GM18873 (cell line): ENCODE measurements at regions not wholly inside any gene's neighbourhood (a gene's known extent, or its start where the extent isn't known, plus 50 kb on each side); places are given as distances from the start of the nearest gene placed in this dataset.

ENCODE experiments used
- ATAC-seq: cut with Tn5 transposase; IDR thresholded peaks from one replicate; pipeline ENCODE4 v1.9.1; 2021; ENCODE audit warnings: mild to moderate bottlenecking, moderate library complexity, moderate number of reproducible peaks; ENCODE audit not compliant: unreplicated experiment, low FRiP score

GRCh38 chr13:30009411-30009810 lies 159.0 kb upstream of the UBL3 start:
- no peak for ATAC-seq

- ATAC-seq = no peak
Measured at GRCh38 chr13:30006246-30006645, 155.8 kb upstream of the UBL3 start.

DNA sequence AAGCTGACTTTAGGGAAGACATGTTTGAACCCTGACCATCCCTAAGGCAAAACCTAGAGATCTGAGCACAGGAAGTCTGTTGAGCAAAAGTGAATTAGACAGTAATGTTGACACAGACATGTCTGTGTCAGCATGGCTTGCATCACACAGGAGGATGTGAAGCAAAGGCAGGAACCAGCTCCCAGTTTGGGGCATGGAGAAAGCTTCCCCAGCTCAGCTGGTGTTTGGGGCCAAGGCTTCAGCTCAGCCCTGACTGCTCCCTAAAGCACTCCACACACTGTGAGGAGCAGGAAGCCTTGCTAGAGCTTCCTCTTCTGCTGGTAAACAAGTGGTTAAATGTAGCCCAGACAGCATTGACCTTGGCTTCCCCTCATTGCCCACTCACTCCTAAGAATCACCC lies 153.8 kb upstream of the UBL3 start:
- no peak for ATAC-seq

DNA sequence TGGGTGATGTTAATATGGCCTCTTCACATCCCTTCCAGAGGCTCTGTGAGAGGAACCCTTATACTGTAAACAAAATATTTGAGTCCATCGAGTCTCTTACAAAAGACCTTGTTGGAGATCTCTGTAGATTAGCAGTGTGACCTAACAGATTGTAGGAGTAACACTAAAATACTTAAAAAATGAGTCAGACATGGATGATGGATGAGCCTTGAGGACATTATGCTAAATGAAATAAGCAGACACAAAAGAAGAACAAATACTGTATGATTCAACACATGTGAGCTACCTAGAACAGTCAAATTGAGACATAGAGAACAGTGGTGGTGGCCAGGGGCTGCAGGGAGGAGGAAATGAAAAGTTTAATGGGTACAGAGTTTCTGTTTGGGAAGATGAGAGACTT lies 152.2 kb upstream of the UBL3 start:
- ATAC-seq = no peak

DNA sequence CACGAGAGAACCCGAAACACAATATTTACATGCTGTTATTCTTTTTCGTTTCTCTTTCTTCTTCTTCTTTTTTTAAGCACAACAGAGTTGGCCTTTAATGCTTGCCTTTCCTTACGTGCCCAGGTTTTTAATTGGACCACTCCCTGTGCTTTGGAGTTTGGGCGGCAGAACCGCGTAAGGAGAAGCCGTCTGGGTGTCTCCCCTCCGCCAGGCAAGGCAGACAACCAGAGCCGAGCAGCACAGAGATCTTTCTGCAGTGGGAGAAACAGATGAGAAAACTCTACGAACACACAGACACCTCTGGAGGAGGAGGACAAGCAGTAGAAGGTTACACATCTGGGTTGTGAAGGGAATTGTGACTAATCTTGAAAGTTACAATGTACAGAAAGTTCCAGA lies 150.0 kb upstream of the UBL3 start:
- ATAC-seq = no peak

GRCh38 chr13:29999492-30000369 lies 149.3 kb upstream of the UBL3 start:
- no peak for ATAC-seq

GRCh38 chr13:29996316-29996715 lies 145.9 kb upstream of the UBL3 start:
- ATAC-seq = no peak

DNA sequence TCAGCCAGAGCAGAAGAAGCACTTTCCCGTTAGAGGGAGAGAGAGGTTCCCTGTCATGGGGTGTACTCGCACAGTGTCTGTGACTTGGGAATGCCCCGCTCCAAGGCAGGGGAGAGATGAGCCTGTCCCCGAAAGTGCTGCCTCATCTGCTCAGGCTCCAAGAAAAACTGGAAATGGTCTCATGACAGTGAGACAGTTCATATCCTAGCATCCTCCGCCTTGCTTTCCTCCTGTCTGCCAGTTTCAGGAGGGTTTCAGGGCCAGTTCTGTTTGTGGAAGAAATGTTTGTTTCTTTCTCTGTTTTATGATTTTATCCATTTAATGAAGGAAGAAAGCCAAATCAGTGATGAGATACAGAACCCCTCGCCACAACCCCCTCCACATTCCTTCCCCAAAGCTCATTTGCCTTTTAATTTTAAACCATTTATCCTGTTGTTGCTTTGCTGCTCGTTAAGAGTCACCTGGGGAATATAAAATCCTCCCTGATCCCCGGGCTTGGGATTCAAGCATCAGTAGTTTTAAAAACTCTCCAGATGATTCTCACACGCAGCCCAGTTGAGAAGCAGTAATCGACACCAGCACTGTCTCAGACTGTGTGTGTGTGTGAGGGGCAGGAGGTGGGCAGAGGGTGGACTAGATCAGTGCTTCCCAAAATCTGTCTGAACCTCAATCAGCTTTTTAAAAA lies 144.6 kb upstream of the UBL3 start:
- ATAC-seq = no peak

DNA sequence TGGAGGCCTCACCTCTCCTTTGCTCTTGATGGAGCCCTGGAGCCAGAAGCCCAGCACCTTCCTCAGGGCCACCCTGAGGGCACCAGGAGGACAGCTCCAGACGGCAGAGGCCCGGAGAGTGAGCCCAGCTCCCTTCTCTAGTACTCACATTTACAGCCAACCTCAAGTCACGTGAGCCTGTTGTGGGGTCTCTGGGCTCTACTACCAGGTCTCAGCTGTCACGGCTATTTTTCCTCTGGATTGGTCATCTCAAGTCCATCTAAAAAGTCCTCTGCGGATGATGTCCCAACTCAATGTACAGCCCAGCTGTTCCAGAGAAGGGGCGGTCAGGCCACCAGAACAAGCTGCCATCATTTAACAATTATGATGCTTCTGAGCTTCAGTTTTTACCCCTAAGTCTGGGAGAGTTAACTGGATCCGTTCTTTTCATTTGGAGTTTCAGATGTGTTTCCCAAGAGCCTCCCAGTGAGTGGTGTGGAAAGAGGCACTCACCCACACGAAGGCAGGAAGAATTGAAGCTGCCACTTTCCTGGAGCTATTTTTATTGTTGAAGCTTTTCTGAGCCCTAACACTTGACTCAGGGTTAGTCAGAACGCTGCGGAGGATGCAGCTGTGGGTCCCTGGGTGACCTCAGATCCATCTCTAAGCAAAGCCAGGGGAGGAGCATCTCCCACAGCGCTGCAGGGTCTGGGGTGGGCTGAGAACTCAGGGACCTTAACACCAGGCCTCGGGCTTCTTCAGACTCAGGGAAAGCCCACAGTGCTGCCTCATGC lies 143.5 kb upstream of the UBL3 start:
- ATAC-seq = no peak

DNA sequence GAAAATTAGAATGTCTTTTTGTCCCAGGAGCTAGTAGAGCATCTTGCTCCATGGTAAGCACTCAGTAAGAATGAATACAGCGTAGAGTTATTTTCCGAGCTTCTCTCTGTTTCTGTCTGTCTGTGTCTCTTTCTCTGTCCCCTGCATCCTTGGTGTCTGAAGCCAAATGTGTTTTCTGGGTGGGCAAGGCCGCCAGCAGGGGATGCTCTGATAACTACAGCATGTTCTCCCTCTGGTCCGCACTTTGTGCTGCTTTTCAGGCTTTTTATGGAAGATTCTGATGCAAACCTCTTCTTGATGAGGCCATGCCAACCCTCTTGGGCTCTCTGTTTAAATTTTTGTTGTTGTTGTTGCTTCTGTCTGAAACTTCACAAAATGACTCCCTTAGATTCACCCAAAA lies 142.8 kb upstream of the UBL3 start:
- ATAC-seq = no peak

- ATAC-seq = no peak
Measured at GRCh38 chr13:29991343-29991742, 140.9 kb upstream of the UBL3 start.

- ATAC-seq = no peak
Measured at GRCh38 chr13:29987340-29987739, 136.9 kb upstream of the UBL3 start.

DNA sequence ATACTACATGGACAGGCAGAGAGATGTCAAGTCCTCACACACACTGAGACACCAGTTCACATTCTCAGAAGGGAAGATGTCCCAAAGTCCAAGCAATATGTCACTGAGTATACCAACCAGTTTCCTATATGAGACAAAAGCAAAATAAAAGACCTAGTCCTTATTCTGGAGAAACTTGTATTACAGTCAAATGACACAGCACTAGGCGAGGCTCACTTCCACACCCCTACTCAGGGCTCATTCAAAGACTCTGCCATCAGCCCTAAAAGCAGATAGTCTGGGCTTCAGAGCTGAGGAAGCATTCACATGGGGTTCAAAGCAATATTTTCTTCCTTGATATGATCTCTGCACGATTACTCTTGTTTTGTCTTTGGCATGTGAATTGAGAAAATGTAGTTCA lies 129.9 kb upstream of the UBL3 start:
- no peak for ATAC-seq

DNA sequence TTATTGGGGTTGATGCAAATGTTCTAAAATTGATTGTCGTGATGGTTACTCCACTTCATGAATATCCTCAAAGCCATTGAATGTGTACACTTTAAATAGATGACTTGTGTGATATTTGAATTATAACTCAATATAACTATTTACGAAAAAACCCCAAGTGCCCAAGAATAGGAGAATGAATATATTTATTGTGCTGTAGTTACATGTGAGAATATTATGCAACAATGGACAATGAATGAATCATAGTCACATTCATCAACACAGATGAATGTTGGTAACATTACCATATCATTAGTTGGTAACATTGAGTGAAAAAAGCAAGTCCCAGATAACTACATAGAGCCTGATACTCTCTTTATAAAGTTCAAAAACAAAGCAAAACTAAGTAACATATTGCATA lies 127.8 kb upstream of the UBL3 start:
- ATAC-seq = no peak

- ATAC-seq = no peak
Measured at GRCh38 chr13:29977476-29978120, 127.2 kb upstream of the UBL3 start.

DNA sequence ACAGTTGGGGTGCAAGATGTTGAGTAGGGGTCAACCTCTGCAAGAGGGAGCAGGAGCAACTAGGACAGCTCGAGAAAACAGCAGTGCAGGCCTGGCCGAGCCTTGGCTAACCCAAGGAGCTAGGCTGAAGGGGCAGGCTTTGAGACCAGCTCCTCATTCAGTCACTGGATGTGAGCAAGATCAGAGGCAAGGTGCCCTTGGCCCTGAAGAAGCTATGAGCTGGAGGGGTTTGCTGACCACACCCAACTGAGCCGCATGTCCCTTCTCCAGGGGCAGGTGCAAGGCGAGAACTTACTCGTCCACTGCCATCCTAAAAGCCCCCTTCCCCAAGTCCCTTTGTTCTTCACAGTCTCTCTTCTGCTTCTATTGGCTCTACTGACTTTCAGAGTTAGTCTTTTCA lies 126.1 kb upstream of the UBL3 start:
- ATAC-seq = no peak

DNA sequence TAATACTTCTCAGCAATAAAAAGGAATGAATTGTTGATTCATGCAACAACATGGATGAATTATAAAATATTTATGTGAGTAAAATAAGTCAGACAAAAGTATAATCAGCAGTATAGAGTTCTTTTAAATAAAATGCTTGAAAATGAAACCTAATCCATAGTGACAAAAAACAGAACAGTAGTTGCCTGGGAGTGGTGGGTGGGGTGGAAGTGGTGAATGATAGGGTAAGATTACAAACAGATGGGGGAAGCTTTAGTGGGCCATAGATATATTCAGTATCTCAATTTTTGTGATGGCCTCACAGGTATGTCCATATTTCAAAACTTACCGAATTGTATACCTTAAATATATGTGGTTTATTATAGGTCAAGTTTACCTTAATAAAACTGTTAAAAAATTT lies 124.9 kb upstream of the UBL3 start:
- no peak for ATAC-seq

GRCh38 chr13:29969286-29969685 lies 118.9 kb upstream of the UBL3 start:
- no peak for ATAC-seq

- no peak for ATAC-seq
Measured at GRCh38 chr13:29964181-29964845, 113.9 kb upstream of the UBL3 start.

DNA sequence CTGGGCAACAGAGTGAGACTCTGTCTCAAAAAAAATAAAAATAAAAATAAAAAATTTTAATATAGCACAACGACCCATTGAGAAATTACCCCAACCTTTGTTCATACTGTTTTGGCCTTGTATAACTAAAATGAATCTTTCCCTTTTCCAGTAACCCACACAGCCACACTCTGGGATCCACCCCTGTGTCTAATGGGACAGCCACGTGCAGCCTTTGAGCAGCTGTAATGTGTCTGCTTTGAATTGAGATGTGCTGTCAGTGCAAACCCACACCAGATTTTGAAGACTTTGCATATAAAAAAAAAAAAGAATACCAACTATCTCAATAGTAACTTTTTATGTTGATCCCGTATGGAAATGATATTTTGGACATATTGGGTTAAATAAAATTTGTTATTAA lies 112.7 kb upstream of the UBL3 start:
- ATAC-seq = no peak
